CD4-positive, alpha-beta T cell treated with Interleukin-10 for 1 hour (primary cell): ENCODE measurements at regions not wholly inside any gene's neighbourhood (a gene's known extent, or its start where the extent isn't known, plus 50 kb on each side); places are given as distances from the start of the nearest gene placed in this dataset.
"Not testable (repeated sequence)": the region's sequence is repeated elsewhere in the genome, so short reads cannot be mapped to it uniquely, and the experiment has no call there.

ENCODE experiments used
- DNase-seq: peaks from one replicate; pipeline ENCODE4 v3.0.0-alpha.2; 2020

GRCh38 chr4:78660559-78660958 lies 109.0 kb downstream of the ANXA3 start:
- DNase-seq: no peak

DNA sequence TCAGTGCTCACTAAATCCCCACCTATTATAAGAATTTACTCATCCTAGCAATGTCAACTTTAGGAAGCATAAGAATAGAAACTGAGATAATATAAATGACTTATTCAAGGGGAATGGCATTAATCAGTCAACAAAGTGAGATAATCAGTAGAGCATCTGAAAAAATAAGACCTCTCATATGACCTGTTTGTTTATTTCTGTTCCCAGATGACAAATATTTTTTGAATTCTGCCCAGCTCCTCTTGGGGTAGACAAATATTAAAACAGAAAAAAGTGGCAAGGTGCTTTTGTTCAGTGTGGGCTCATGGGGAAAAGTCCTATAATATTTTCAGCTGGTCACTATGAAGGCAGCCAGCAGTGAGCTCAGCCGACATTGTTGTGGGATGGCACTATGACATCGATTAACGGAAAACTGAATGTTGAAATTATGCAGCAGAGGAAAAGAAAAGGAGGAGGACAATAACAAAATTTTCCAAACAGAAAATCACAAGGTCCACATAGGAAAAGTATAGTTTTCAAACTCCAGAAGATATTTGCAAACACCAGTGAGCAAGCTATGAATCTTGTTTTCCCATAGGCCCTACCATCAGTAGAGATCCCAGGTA lies 109.6 kb downstream of the ANXA3 start:
- no peak for DNase-seq

- DNase-seq: no peak
These were observed 110.5 kb downstream of the ANXA3 start for GRCh38 chr4:78661921-78662521.

DNA sequence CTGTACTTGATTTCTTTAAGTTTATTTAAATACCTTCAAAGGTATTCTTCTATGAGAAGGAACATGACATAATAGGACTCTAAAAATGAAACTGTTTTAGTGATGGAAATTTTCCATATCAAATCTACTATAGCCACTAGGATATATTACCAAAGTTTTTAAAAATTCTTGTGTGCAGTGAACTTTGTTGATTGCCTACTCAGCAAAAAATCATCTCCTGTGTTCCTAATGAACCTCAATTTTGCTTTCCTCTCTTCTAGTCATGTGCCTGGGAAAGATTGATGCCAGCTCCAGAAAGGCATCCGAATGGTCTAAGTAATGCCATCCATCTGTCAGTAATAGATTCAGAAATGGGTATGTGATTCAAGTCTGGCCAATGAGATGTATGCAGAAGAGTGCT lies 111.1 kb downstream of the ANXA3 start:
- no peak for DNase-seq

DNA sequence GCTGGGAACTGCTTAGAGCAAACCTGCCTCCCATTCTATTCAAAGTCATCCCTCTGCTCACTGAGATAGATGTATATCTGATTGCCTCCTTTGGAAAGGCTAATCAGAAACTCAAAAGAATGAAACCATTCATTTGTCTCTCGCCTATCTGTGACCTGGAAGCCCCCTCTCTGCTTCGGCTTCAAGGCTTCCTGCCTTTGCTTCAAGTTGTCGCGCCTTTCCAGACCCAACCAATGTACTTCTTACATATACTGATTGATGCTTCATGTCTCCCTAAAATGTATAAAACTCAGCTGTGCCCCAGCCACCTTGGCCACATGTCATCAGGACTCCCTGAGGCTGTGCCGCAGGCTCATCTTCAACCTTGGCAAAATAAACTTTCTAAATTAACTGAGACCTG lies 111.9 kb upstream of the BMP2K start:
- not testable (repeated sequence) for DNase-seq

DNA sequence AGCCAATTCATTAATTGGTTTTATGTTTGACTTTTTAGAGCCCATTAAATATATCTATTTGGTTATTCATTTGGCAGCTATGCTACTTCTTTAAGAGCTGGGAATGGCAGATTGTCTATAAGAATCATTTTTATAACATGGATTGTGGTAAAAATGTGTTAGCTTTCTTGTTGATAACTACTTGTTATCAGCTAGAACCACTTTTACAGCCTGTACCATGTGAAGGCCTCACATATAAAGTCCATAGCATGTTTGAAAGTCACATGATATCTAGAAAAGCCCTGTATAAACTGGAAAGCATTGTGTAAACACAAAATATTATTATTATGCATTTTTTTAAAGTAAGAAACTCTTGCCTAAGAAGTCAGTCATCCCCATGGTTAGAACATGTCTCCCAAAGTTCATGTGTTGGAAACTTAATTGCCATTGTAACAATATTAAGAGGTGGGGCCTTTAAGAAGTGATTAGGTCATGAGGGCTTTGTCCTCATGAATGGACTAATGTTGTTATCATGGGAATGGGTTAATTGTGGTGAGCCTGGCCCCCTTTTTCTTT lies 110.9 kb upstream of the BMP2K start:
- DNase-seq: no peak

DNA sequence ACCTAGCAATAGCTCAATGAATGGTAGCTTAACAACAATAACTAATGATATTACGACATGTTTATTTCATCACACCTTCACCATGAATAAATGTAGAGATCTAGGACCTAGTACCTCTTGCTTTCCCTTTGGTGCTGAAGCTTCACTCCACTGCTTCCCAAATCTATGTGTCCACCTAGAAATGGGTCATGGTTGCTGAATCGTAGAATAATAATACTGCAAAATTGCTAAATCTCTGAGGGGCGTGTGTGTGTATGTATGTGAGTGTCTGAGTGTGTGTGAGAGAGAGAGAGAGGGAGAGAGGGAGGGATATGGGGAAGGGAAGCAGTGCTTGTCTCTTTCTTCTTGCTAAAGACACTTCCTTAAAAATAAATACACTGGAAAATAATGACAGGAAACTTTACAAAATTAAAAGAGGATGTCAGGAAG lies 109.3 kb upstream of the BMP2K start:
- no peak for DNase-seq

GRCh38 chr4:78667325-78667724 lies 108.8 kb upstream of the BMP2K start:
- DNase-seq: no peak

DNA sequence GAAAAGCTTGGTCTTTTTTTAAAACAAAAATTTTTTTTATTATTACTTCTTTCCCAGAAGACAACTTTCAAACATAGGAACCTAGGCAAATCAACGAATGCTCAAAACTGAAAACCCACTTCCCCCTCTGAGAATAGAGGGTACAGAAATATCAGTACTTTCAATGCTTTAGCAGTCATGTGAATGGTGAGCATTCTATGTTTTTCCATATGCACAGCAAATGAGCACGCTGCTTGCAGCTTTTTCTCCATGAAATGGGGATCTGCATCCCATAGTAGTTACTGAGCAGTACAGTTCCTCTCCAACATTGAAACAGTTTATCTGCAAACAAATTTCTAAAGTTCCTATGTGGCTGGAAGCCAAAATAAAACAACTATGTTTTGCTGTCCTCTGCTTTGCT lies 108.4 kb upstream of the BMP2K start:
- DNase-seq: no peak

DNA sequence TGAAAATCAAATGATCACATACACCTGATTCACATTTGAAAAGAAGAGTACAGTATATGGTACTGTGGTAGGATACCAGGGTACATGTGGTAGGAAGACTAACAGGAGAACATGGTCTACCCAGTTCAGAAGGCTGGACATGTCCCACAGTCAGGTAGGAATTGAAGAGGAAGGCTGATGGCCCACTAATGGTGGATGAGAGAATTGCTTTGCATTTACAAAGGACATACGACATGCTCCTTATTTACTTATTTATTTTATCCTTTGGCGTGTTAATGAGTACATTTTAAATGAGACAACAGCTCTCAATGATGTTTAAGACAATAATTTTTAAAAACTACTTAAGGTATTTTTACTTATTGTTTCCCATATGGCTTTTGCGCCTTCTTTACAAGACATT lies 106.7 kb upstream of the BMP2K start:
- DNase-seq: no peak

GRCh38 chr4:78671903-78672815 lies 104.0 kb upstream of the BMP2K start:
- DNase-seq: no peak

DNA sequence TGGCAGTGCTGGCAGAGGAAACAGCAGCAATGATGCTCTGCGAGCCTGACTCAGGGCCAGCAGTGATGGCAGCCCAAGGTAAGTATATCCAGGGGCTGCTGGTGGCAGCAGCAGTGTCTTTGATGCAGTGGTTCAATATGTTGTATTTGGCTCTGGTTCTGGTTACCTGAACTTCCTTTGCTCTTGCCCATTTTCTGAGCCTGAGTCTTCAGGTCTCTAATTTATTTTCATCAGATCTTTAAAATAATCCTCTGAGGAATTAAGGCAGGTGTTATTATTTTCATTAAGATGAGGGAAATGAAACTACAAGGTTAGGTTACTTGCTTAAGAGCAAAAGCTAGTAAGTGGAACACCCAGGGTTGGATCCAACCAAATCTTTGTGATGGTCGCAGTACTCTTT lies 102.8 kb upstream of the BMP2K start:
- DNase-seq: no peak

DNA sequence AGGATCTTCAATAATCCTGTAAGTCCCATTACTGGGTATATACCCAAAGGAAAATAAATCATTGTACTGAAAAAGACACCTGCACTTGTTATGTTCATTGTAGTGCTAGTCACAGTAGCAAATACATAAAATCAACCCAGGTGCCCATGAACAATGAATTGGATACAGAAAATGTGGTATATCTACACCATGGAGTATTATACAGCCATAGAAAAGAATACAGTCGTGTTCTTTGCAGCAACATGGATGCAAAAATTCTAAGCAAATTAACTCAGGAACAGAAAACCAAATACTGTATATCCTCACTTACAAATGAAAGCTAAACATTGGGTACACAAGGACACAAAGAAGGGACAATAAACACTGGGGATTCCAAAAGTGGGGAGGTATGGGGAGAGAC lies 100.8 kb upstream of the BMP2K start:
- no peak for DNase-seq

DNA sequence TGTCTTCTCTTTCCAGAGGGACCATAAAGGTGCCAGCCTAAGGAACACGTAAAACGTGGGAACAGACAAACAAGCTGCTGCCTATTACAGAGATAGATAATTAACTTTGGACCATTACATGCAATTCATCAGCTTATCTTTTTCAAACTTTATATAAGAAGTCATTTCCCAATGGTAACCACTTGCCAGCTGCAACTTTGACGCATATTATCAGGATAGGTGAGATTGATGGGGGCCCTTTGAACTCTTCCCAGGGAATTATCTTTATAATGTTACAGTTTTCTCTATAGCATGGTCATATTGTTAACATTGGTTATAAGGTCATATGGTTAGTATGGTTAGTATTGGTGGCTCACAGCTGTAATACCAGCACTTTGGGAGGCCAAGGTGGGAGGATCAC lies 94.1 kb upstream of the BMP2K start:
- no peak for DNase-seq

DNA sequence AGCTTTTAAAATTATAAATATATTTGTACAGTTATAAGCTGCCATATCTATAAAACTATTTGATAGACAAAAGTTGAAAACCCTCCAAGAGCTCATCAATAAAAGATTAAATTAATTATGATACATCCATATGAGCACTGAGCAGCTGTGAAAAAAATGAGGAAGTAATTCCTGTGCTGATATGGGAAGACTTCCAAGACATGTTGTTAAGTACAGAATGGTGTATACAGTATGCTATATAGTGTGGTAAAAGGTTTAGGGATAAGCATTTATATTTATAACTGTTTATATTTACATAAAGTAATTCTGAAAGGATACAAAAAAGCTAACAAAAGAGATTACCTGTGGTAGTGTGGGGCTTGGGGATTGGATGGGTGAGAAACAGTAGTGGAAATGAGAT lies 92.8 kb upstream of the BMP2K start:
- DNase-seq: no peak

DNA sequence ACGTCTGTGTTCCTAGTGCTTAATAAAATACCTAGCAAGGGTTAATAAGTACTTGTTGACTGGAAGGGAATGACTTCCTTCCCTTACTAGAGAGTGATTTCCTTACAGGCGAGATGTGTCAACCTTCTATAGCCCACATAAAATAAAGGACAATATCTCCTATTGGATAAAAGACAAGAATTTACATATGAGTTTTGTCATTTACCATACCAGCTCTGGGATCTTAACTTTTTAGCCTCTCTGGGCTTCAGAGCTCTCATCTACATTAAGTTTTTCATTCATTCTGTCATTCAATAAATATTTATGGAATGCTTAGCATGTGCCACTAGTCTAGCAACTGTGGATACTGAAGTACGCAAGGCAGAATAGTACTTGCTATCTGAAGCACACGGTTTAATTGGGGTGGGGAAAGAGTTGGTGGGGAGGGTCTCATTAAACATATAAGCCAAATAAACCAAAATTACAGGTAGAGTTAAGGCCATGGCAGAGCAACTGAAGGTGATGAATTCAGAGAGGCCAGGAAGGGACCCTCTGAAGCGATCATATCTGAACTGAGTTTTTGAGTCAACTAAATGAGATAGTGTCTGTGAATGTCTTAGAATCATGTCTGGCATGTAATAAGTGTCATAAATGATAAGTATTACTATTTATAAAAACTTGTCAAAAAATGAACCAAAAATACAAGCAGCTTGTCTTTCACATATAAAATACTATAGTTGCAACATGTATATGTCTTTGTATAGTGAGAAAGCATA lies 91.6 kb upstream of the BMP2K start:
- no peak for DNase-seq

DNA sequence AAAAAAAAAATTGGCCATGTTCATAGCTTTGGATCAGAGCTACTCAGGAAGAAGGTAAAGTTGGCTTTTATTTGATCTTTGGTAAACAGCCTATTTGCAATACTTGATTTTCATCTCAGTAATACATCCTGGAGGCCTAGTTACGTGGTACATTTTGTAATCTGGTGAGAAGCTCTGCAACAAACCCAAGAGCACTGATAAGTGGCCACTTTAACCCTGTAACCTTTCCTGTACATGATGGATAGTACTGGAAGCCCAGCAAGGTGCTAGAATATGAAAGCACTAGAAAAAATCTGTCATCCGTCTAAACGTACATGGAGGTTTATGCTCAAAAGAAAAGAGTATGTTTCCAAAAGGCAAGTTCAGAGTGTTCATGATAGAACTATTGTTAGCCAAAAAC lies 88.3 kb upstream of the BMP2K start:
- no peak for DNase-seq

GRCh38 chr4:78688366-78688765 lies 87.8 kb upstream of the BMP2K start:
- DNase-seq: no peak

DNA sequence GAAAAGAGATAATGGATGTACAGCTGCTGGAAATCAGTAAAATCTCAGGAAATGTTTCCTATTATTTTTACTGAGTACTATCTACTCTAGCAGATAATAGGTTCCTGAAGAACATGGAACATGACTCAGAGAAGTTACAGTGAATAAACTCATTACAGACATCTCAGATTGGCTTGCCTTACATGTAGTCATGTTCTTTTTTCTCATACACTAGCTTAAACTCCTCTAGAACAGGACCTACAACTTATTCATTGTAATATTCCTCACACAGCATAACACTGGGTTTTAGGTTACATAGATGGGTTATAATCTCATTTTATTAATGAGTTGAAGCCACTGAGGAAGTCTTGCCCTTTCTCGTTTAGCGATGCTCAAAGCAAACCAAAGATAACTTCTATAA lies 86.9 kb upstream of the BMP2K start:
- no peak for DNase-seq

GRCh38 chr4:78689700-78690323 lies 86.3 kb upstream of the BMP2K start:
- no peak for DNase-seq

DNA sequence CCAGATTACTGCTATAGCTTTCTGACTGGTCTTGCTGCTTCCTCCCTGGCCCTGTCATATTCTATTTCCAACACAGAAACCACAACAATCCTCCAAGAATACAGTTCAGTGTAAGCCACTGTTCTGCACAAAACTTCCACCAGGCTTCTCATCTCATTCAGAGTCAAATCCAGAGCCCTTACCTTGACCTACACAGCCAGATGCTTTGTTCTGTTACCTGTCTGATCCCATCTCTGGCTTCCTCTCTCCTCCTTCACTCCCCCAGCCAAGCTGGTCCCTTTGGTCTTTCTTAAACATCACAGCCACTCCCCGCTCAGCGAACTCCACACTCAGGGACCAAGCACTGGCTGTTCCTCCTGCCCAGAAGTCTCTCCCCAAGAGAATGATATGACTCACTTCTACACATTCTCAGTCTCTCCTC lies 84.8 kb upstream of the BMP2K start:
- no peak for DNase-seq

- DNase-seq: no peak
These were observed 84.0 kb upstream of the BMP2K start for GRCh38 chr4:78691971-78692821.
